H1 (cell line): ENCODE measurements at regions not wholly inside any gene's neighbourhood (a gene's known extent, or its start where the extent isn't known, plus 50 kb on each side); places are given as distances from the start of the nearest gene placed in this dataset.

Experiments used
- CTCF ChIA-PET: fragments of 300-600 bp; sonication (Branson Sonifier 250); formaldehyde crosslinking; loops from one replicate; lab custom pipeline; 2021; ENCODE audit not compliant: partially characterized antibody; lab: Charles Lee
- POLR2A ChIA-PET: fragments of 300-600 bp; sonication (Branson Sonifier 250); formaldehyde crosslinking; loops from one replicate; lab custom pipeline; 2021; ENCODE audit warnings: inconsistent platforms; ENCODE audit not compliant: partially characterized antibody; lab: Charles Lee
- DNase-seq, 2 experiments: peaks; one replicate each; pipeline versions ENCODE4 v3.0.0 to v3.0.0-alpha.2; 2010 to 2022; ENCODE audit warnings: low spot score in 2 of 2, low read depth in 1 of 2, mixed read lengths in 1 of 2
- FAIRE-seq: peaks from 2 replicates; lab custom pipeline; 2011; peaks lifted over from hg19 to GRCh38; lab: Jason Lieb, UNC
- H2AFZ ChIP-seq: 2 replicates; pipeline ENCODE4 v1.8.1; 2012; ENCODE audit warnings: low read length, inconsistent platforms
- H2AK5ac ChIP-seq: 2 replicates; pipeline ENCODE4 v1.6.1; 2013; ENCODE audit warnings: low read depth, low read length
- H2BK120ac ChIP-seq: replicated peaks from 2 replicates; pipeline ENCODE3; 2013; ENCODE audit warnings: low read depth, low read length, inconsistent platforms
- H2BK12ac ChIP-seq: 2 replicates; pipeline ENCODE4 v1.6.1; 2013; ENCODE audit warnings: low read depth, low read length
- H2BK15ac ChIP-seq: 2 replicates; pipeline ENCODE4 v1.6.1; 2013; ENCODE audit warnings: low read length
- H2BK20ac ChIP-seq: 2 replicates; pipeline ENCODE4 v1.6.1; 2013; ENCODE audit warnings: low read length
- H2BK5ac ChIP-seq: 2 replicates; pipeline ENCODE4 v1.6.1; 2013; ENCODE audit warnings: low read depth, low read length
- H3K14ac ChIP-seq: 2 replicates; pipeline ENCODE4 v1.6.1; 2013; ENCODE audit warnings: inconsistent platforms; ENCODE audit not compliant: insufficient read length
- H3K18ac ChIP-seq: 2 replicates; pipeline ENCODE4 v1.6.1; 2013; ENCODE audit warnings: low read length; ENCODE audit errors: extremely low read depth
- H3K23ac ChIP-seq: 2 replicates; pipeline ENCODE4 v1.6.1; 2013; ENCODE audit warnings: inconsistent platforms; ENCODE audit not compliant: insufficient read length
- H3K23me2 ChIP-seq: 2 replicates; pipeline ENCODE4 v1.6.1; 2013; ENCODE audit warnings: low read depth, low read length
- H3K27ac ChIP-seq: 2 replicates; pipeline ENCODE4 v1.6.1; 2011; ENCODE audit warnings: low read depth, low read length, inconsistent platforms
- H3K27me3 ChIP-seq, 4 experiments: replicated peaks in 1 of 4; 1 replicate in 1 of 4; 2 replicates in 3 of 4; pipeline versions ENCODE4 v1.6.1 to v1.8.1; 2011 to 2013; ENCODE audit warnings: low read length in 3 of 4, mild to moderate bottlenecking in 3 of 4, inconsistent platforms in 2 of 4, mixed read lengths in 2 of 4, moderate library complexity in 1 of 4; ENCODE audit not compliant: control insufficient read depth in 3 of 4, insufficient read depth in 3 of 4; ENCODE audit errors: extremely low read depth in 1 of 4
- H3K36me3 ChIP-seq, 4 experiments: 2 replicates each; pipeline versions ENCODE4 v1.6.1 to v1.8.1; 2011 to 2013; ENCODE audit warnings: mild to moderate bottlenecking in 4 of 4, low read length in 3 of 4, moderate library complexity in 2 of 4, control low read depth in 1 of 4, inconsistent platforms in 1 of 4; ENCODE audit not compliant: insufficient read depth in 4 of 4, control insufficient read depth in 2 of 4
- H3K4ac ChIP-seq: replicated peaks from 2 replicates; pipeline ENCODE3; 2013; ENCODE audit warnings: low read length, low read depth, mixed read lengths, inconsistent platforms; ENCODE audit not compliant: insufficient read length
- H3K4me1 ChIP-seq, 4 experiments: replicated peaks in 1 of 4; 1 replicate in 1 of 4; 2 replicates in 3 of 4; pipeline versions ENCODE4 v1.6.1 to v1.8.1; 2011 to 2013; ENCODE audit warnings: low read length in 3 of 4, inconsistent platforms in 2 of 4, mixed read lengths in 1 of 4; ENCODE audit not compliant: insufficient read depth in 4 of 4, control insufficient read depth in 3 of 4
- H3K4me2 ChIP-seq, 2 experiments: 2 replicates each; pipeline versions ENCODE4 v1.6.1 to v1.8.1; 2011 to 2013; ENCODE audit warnings: low read depth in 2 of 2, low read length in 2 of 2, control low read depth in 1 of 2, inconsistent platforms in 1 of 2, mild to moderate bottlenecking in 1 of 2; ENCODE audit not compliant: insufficient read depth in 1 of 2
- H3K4me3 ChIP-seq, 4 experiments: fragments of 200-600, 300-600 bp in 1 of 4; sonication (generic), shearing (Covaris generic), sonication (Bioruptor Twin) in 1 of 4; 2 replicates each; pipeline versions ENCODE4 v1.5.1 to v1.8.1; 2011 to 2016; ENCODE audit warnings: low read length in 4 of 4, low read depth in 3 of 4, control low read depth in 2 of 4, inconsistent platforms in 2 of 4, mild to moderate bottlenecking in 2 of 4, mixed read lengths in 1 of 4, moderate library complexity in 1 of 4; ENCODE audit not compliant: insufficient read depth in 2 of 4; ENCODE audit errors: extremely low read depth in 1 of 4
- H3K56ac ChIP-seq: replicated peaks from 2 replicates; pipeline ENCODE3; 2013; ENCODE audit warnings: low read depth, mild to moderate bottlenecking, mixed read lengths, low read length, inconsistent platforms; ENCODE audit not compliant: insufficient read length
- H3K79me1 ChIP-seq: 2 replicates; pipeline ENCODE4 v1.6.1; 2013; ENCODE audit warnings: low read depth, low read length, control low read depth
- H3K79me2 ChIP-seq, 2 experiments: 2 replicates each; pipeline versions ENCODE4 v1.6.1 to v1.8.1; 2012 to 2013; ENCODE audit warnings: low read length in 2 of 2, mild to moderate bottlenecking in 2 of 2, inconsistent platforms in 1 of 2; ENCODE audit not compliant: insufficient read depth in 2 of 2, control insufficient read depth in 1 of 2
- H3K9ac ChIP-seq, 4 experiments: replicated peaks in 1 of 4; 1 replicate in 1 of 4; 2 replicates in 3 of 4; pipeline versions ENCODE4 v1.6.1 to v1.8.1; 2011 to 2013; ENCODE audit warnings: low read depth in 3 of 4, low read length in 3 of 4, control low read depth in 2 of 4, mild to moderate bottlenecking in 2 of 4, moderate library complexity in 2 of 4, inconsistent platforms in 1 of 4; ENCODE audit errors: extremely low read depth in 1 of 4
- H3K9me3 ChIP-seq, 2 experiments: 2 replicates each; pipeline versions ENCODE4 v1.6.1 to v1.8.1; 2012 to 2013; ENCODE audit warnings: mild to moderate bottlenecking in 2 of 2, moderate library complexity in 2 of 2, control low read depth in 1 of 2, inconsistent platforms in 1 of 2, low read depth in 1 of 2, low read length in 1 of 2, mixed read lengths in 1 of 2; ENCODE audit not compliant: insufficient read depth in 2 of 2
- H4K20me1 ChIP-seq, 2 experiments: replicated peaks in 1 of 2; 2 replicates each; pipeline versions ENCODE3 to v1.8.1; 2011 to 2013; ENCODE audit warnings: inconsistent platforms in 2 of 2, low read length in 2 of 2, mild to moderate bottlenecking in 1 of 2; ENCODE audit not compliant: insufficient read depth in 2 of 2, control insufficient read depth in 1 of 2
- H4K5ac ChIP-seq: 2 replicates; pipeline ENCODE4 v1.6.1; 2013; ENCODE audit warnings: low read length, low read depth, mixed read lengths, inconsistent platforms; ENCODE audit not compliant: insufficient read length
- H4K8ac ChIP-seq: 2 replicates; pipeline ENCODE4 v1.8.0; 2013; ENCODE audit warnings: mild to moderate bottlenecking, moderate library complexity, low read length, inconsistent platforms; ENCODE audit not compliant: insufficient read depth; ENCODE audit errors: extremely low read depth
- H4K91ac ChIP-seq: replicated peaks from 2 replicates; pipeline ENCODE3; 2013; ENCODE audit warnings: low read length, mixed read lengths, inconsistent platforms; ENCODE audit not compliant: insufficient read length
- BCL11A ChIP-seq, 2 experiments: IDR thresholded peaks; one replicate each; pipeline ENCODE4 v1.6.1; 2011; ENCODE audit warnings: low read depth in 2 of 2, low read length in 2 of 2, mild to moderate bottlenecking in 2 of 2
- CBX5 ChIP-seq: fragments of 300-800, 300-1000 bp; sonication (generic); IDR thresholded peaks from 2 replicates; pipeline ENCODE4 v1.7.1; 2016; ENCODE audit warnings: antibody characterized with exemption, low read length, low read depth
- CEBPB ChIP-seq: IDR thresholded peaks from 2 replicates; pipeline ENCODE4 v1.6.1; 2012; ENCODE audit warnings: low read depth, low read length
- EZH2 ChIP-seq: fragments of 200-600 bp; sonication (generic); IDR thresholded peaks from 2 replicates; pipeline ENCODE4 v1.7.1; 2012; ENCODE audit warnings: low read depth, mild to moderate bottlenecking, moderate library complexity, low read length, inconsistent platforms; ENCODE audit not compliant: severe bottlenecking
- NANOG ChIP-seq: IDR thresholded peaks from 2 replicates; pipeline ENCODE4 v1.6.1; 2011; ENCODE audit warnings: low read length, low read depth, mild to moderate bottlenecking, inconsistent platforms; ENCODE audit not compliant: insufficient read depth, poor library complexity, severe bottlenecking
- POLR2A ChIP-seq, 2 experiments: IDR thresholded peaks; 1 replicate in 1 of 2; 2 replicates in 1 of 2; pipeline ENCODE4 v1.6.1; 2011; ENCODE audit warnings: low read depth in 2 of 2, low read length in 2 of 2, mild to moderate bottlenecking in 2 of 2; ENCODE audit errors: control extremely low read depth in 1 of 2
- SAP30 ChIP-seq: fragments of 300-600 bp; sonication (generic); IDR thresholded peaks from 2 replicates; pipeline ENCODE4 v1.7.1; 2012; ENCODE audit warnings: low read length, moderate library complexity, mild to moderate bottlenecking, inconsistent platforms; ENCODE audit not compliant: insufficient read depth, insufficient replicate concordance
- SIN3A ChIP-seq, 2 experiments: IDR thresholded peaks in 1 of 2; conservative IDR thresholded peaks in 1 of 2; 2 replicates each; pipeline ENCODE4 v1.6.1; 2011 to 2012; ENCODE audit warnings: low read length in 2 of 2, improper control_type of control experiment in 1 of 2, low read depth in 1 of 2, mild to moderate bottlenecking in 1 of 2
- TAF7 ChIP-seq: optimal IDR thresholded peaks from 2 replicates; pipeline ENCODE3; 2011; ENCODE audit warnings: low read depth, mild to moderate bottlenecking, inconsistent platforms, low read length, moderate library complexity, borderline replicate concordance
- USF2 ChIP-seq: IDR thresholded peaks from 2 replicates; pipeline ENCODE4 v1.6.1; 2011; ENCODE audit warnings: low read length, improper control_type of control experiment
- TF ChIP-seq, protein P1 (sequence below): IDR thresholded peaks from 2 replicates; pipeline ENCODE4 v1.6.1; 2012; ENCODE audit warnings: low read length, inconsistent platforms

- H2BK12ac ChIP-seq, result no peak overlapping the region
- no peaks in the 10 kb centered on the region for H3K9me3 ChIP-seq
- no peak overlapping the region for H2BK5ac ChIP-seq
- no peak overlapping the region for H2BK20ac ChIP-seq
- H3K23me2 ChIP-seq, result peaks cover 3% of the 10 kb centered on the region; the same call in 1 of the 2 replicates
- H3K27ac ChIP-seq, result no peak overlapping the region
- no peak overlapping the region for H3K56ac ChIP-seq
- no peaks in the 10 kb centered on the region for H4K20me1 ChIP-seq
- no peak overlapping the region for H3K4ac ChIP-seq
- H2BK120ac ChIP-seq, result no peak overlapping the region
- H3K9ac ChIP-seq, result no peak overlapping the region
- no peak overlapping the region for H2BK15ac ChIP-seq
- TF ChIP-seq NANOG (no peak), TAF7 (no peak), USF2 (no peak), EZH2 (no peak), SAP30 (no peak), POLR2A (IDR thresholded peaks at IDR 0.05; ENCODE audit: control extremely low read depth in 1 of 2, low read depth in 2 of 2, low read length in 2 of 2) (no peak), CEBPB (no peak), BCL11A (IDR thresholded peaks at IDR 0.05; ENCODE audit: low read depth in 2 of 2, low read length in 2 of 2) (no peak), CBX5 (no peak), SIN3A (conservative IDR thresholded peaks at IDR 0.05 in 1 of 2, IDR thresholded peaks at IDR 0.05 in 1 of 2; ENCODE audit: low read depth in 1 of 2, low read length in 2 of 2) (no peak)
- TF ChIP-seq, protein P1, sequence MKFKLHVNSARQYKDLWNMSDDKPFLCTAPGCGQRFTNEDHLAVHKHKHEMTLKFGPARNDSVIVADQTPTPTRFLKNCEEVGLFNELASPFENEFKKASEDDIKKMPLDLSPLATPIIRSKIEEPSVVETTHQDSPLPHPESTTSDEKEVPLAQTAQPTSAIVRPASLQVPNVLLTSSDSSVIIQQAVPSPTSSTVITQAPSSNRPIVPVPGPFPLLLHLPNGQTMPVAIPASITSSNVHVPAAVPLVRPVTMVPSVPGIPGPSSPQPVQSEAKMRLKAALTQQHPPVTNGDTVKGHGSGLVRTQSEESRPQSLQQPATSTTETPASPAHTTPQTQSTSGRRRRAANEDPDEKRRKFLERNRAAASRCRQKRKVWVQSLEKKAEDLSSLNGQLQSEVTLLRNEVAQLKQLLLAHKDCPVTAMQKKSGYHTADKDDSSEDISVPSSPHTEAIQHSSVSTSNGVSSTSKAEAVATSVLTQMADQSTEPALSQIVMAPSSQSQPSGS, result no peak
- no peak overlapping the region for H3K14ac ChIP-seq
- ChIA-PET CTCF (interaction anchor here (0.9 to 1.0 kb wide), 2 partner anchors 322 to 534 kb away, joined by 3 read pairs; no protein-coding TSS in a partner anchor), POLR2A (no interaction called here)
- H2AK5ac ChIP-seq, result no peak overlapping the region
- no peaks in the 10 kb centered on the region; a peak in 1 of 7 replicates for H3K4me1 ChIP-seq
- H3K4me3 ChIP-seq, result no peak overlapping the region
- H2AFZ ChIP-seq, result no peak overlapping the region
- FAIRE-seq (no peak), DNase-seq (no peak)
- no peak overlapping the region for H4K91ac ChIP-seq
- no peak overlapping the region for H3K18ac ChIP-seq
- H3K36me3 ChIP-seq, result no peaks in the 10 kb centered on the region
- H4K5ac ChIP-seq, result no peak overlapping the region
- no peak overlapping the region for H3K23ac ChIP-seq
- no peak overlapping the region for H4K8ac ChIP-seq
- H3K79me1 ChIP-seq, result no peaks in the 10 kb centered on the region
- H3K4me2 ChIP-seq, result no peak overlapping the region
- H3K27me3 ChIP-seq, result peaks cover 0 to 11% (median 10%) of the 10 kb centered on the region in 4 experiments; a peak in 5 of 7 replicates
- H3K79me2 ChIP-seq, result no peaks in the 10 kb centered on the region
These were observed 206.4 kb upstream of the N4BP1 start for GRCh38 chr16:48816393-48816792.
